ENCODE measurements at regions not wholly inside any gene's neighbourhood (a gene's known extent, or its start where the extent isn't known, plus 50 kb on each side); places are given as distances from the start of the nearest gene placed in this dataset.
A peak's percentile ranks its signal among the peaks of the same experiment; 100 is the strongest.

DNA sequence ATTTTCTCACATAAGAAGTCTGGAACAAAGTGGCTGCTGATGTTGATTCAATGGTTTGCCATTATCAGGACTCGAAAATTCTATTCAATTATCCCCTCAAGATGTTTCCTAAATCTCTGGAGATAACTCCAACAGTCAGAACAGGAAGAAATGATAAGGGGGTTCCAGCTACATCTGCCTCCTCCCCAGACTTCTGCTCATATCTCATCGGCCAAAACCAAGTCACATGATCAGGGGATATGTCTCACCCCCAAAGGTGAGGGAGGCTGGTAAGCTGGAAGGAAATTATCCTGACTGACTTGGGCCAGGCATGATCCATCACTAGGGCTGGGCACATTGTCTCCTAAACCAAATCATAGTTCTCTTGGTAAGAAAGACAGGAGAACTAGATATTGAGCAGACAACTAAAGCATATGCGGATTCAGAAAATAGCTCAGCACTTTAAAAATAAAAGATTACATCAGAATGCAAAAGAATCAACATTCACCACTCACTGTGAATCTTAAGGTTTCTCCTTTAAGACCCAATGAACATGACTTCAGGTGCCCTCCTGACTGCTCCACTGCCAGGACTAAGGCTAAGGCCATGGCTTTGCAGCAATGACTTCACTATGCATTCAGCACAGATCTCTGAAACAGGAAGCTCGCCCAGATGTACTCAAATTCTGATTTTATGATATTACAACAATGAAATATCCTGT, 306.3 kb downstream of the ENC1 start:
- H3K9ac ChIP-seq (ENCODE audit: low read depth in 2 of 2, low read length in 2 of 2): no peak overlapping the region
- H3K4me3 ChIP-seq: no peak overlapping the region
- TF ChIP-seq, protein P1, sequence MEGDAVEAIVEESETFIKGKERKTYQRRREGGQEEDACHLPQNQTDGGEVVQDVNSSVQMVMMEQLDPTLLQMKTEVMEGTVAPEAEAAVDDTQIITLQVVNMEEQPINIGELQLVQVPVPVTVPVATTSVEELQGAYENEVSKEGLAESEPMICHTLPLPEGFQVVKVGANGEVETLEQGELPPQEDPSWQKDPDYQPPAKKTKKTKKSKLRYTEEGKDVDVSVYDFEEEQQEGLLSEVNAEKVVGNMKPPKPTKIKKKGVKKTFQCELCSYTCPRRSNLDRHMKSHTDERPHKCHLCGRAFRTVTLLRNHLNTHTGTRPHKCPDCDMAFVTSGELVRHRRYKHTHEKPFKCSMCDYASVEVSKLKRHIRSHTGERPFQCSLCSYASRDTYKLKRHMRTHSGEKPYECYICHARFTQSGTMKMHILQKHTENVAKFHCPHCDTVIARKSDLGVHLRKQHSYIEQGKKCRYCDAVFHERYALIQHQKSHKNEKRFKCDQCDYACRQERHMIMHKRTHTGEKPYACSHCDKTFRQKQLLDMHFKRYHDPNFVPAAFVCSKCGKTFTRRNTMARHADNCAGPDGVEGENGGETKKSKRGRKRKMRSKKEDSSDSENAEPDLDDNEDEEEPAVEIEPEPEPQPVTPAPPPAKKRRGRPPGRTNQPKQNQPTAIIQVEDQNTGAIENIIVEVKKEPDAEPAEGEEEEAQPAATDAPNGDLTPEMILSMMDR (IDR thresholded peaks at IDR 0.05): no peak
- DNase-seq: no peak
- no peaks in the 10 kb centered on the region for H3K9me3 ChIP-seq
- H3K4me1 ChIP-seq: no peaks in the 10 kb centered on the region
- H3K27ac ChIP-seq: no peak overlapping the region
- intact Hi-C loops (cut with DNase I): no loop called here
- no peaks in the 10 kb centered on the region for H3K36me3 ChIP-seq
- no peaks in the 10 kb centered on the region for H3K27me3 ChIP-seq

DNA sequence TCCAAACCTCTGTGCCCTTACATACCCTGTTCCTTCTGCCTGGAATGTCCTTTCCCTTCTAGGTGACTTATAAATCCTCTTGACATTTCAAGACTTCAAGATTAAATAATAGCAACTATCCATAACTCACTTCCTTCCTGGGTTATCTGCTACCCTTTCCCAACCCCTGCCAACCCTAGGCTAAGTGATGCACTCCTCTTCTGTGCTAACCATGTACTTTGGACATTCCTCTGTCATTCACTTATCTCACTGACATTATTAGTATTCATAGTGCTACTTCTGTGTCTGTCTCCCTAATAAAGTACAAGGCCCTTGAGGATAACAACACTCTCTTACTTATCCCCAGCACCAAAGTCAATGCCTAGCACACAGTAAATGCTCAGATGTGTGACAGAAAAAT, 307.1 kb downstream of the ENC1 start:
- TF ChIP-seq, protein P1 (IDR thresholded peaks at IDR 0.05): no peak
- DNase-seq: no peak
- Histone ChIP-seq H3K27ac (no peak overlapping the region), H3K4me3 (no peak overlapping the region), H3K27me3 (no peaks in the 10 kb centered on the region), H3K4me1 (no peaks in the 10 kb centered on the region), H3K9ac (ENCODE audit: low read depth in 2 of 2, low read length in 2 of 2) (no peak overlapping the region), H3K36me3 (no peaks in the 10 kb centered on the region), H3K9me3 (no peaks in the 10 kb centered on the region)
- intact Hi-C loops (cut with DNase I): no loop called here

DNA sequence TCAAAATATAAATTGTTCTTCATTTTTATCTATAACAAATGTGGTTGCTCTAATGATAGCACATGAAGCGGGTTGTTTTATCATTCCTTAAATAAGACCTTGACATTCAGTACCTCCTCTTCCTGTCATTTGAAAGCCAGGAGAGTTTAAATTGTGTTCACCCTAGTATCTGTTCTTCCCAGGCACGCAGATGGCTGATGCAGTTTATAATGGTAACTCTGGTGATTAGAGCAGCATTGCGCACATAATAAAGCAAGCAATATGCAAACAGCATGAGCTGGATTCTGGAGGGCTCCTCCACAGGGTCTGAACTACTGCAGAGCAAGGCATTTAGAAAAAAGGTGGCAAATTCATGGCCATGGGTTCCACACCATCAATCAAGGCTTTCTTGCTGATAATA, 307.8 kb downstream of the ENC1 start:
- intact Hi-C loops (cut with DNase I): no loop called here
- TF ChIP-seq, protein P1 (IDR thresholded peaks at IDR 0.05): no peak
- no peak overlapping the region for H3K4me3 ChIP-seq
- H3K27me3 ChIP-seq: no peaks in the 10 kb centered on the region
- no peaks in the 10 kb centered on the region for H3K4me1 ChIP-seq
- H3K9me3 ChIP-seq: no peaks in the 10 kb centered on the region
- no peak for DNase-seq
- H3K27ac ChIP-seq: no peak overlapping the region
- H3K36me3 ChIP-seq: no peaks in the 10 kb centered on the region
- H3K9ac ChIP-seq (ENCODE audit: low read depth in 2 of 2, low read length in 2 of 2): no peak overlapping the region

DNA sequence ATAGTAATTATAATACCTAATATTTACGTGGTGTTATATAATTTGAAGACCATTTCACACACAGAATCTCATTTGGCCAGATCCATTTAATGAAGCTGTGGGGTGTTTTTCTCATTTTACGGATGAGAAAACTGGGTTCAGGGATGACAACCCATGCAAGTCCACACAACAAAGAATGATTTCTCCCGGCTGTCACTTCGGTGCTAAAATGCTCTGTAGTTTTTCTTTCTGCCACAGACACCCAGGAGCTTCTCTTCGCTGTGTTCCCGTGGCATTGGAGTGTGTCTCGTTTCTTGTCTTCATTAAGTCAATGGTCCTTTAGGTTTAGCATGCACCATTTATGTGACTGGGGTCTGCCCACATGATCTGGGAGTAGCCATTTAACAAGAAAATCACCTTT, 308.5 kb downstream of the ENC1 start:
- H3K27me3 ChIP-seq: no peaks in the 10 kb centered on the region
- TF ChIP-seq, protein P1 (IDR thresholded peaks at IDR 0.05): no peak
- intact Hi-C loops (cut with DNase I): no loop called here

DNA sequence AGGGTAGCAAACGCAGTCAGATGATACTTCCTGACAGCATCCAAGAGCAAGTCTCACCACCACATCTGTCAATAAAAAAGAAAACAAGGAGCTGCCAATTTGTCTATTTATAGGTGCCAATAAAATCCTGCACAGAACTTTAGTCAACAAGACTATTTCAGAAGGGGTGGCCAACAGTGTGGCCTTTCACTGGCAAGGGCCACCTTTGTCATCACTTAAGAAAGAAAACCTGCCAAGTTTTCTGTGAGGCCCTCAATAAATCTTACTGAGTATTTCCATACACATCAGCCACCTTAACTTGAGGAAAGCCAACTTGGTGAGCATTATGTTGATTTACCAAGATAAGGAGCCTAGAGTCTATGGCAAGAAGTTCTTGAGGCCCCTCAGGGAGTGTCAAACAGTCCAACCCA, 312.3 kb downstream of the ENC1 start:
- H3K27ac ChIP-seq: no peak overlapping the region
- H3K9me3 ChIP-seq: no peaks in the 10 kb centered on the region
- no peaks in the 10 kb centered on the region for H3K4me1 ChIP-seq
- no peaks in the 10 kb centered on the region for H3K36me3 ChIP-seq
- TF ChIP-seq, protein P1 (IDR thresholded peaks at IDR 0.05): no peak
- DNase-seq: peak; percentile 49
- H3K4me3 ChIP-seq: no peak overlapping the region
- intact Hi-C loops (cut with DNase I): no loop called here
- no peaks in the 10 kb centered on the region for H3K27me3 ChIP-seq
- no peak overlapping the region for H3K9ac ChIP-seq (ENCODE audit: low read depth in 2 of 2, low read length in 2 of 2)

More for the DNA sequence above, 308.5 kb downstream of the ENC1 start:
- H3K4me3 ChIP-seq: no peak overlapping the region
- no peaks in the 10 kb centered on the region for H3K4me1 ChIP-seq
- H3K9ac ChIP-seq (ENCODE audit: low read depth in 2 of 2, low read length in 2 of 2): no peak overlapping the region
- no peak for DNase-seq
- H3K27ac ChIP-seq: no peak overlapping the region
- no peaks in the 10 kb centered on the region for H3K9me3 ChIP-seq
- no peaks in the 10 kb centered on the region for H3K36me3 ChIP-seq

All from colonic mucosa (tissue), 4 donors.